Liver (tissue), 7 donors: ENCODE measurements at regions not wholly inside any gene's neighbourhood (a gene's known extent, or its start where the extent isn't known, plus 50 kb on each side); places are given as distances from the start of the nearest gene placed in this dataset.

Source experiments
- DNase-seq: peaks from one replicate; pipeline ENCODE4 v3.0.0-alpha.2; 2017; ENCODE audit warnings: low spot score
- H3K27ac ChIP-seq, 2 donors: one replicate each; pipeline ENCODE4 v1.7.0; 2013; ENCODE audit warnings: inconsistent platforms in 2 of 2, low read length in 2 of 2, control low read depth in 1 of 2, low read depth in 1 of 2, mild to moderate bottlenecking in 1 of 2
- H3K27me3 ChIP-seq, 4 donors: one replicate each; pipeline versions ENCODE4 v1.6.1 to v1.7.0; 2013; ENCODE audit warnings: low read length in 3 of 4, inconsistent platforms in 1 of 4, mild to moderate bottlenecking in 1 of 4, moderate library complexity in 1 of 4; ENCODE audit not compliant: control insufficient read depth in 4 of 4, insufficient read depth in 4 of 4
- H3K36me3 ChIP-seq, 4 donors: one replicate each; pipeline versions ENCODE4 v1.6.1 to v1.7.0; 2013; ENCODE audit warnings: low read length in 3 of 4, mild to moderate bottlenecking in 3 of 4, low read depth in 1 of 4, moderate library complexity in 1 of 4; ENCODE audit not compliant: control insufficient read depth in 4 of 4, insufficient read depth in 3 of 4
- H3K4me1 ChIP-seq, 4 donors: one replicate each; pipeline versions ENCODE4 v1.6.1 to v1.7.0; 2013; ENCODE audit warnings: low read length in 3 of 4, mild to moderate bottlenecking in 3 of 4, moderate library complexity in 1 of 4; ENCODE audit not compliant: control insufficient read depth in 4 of 4, insufficient read depth in 4 of 4
- H3K4me3 ChIP-seq, 3 donors: one replicate each; pipeline versions ENCODE4 v1.6.1 to v1.7.0; 2013; ENCODE audit warnings: low read length in 3 of 3, control low read depth in 1 of 3, low read depth in 1 of 3, mild to moderate bottlenecking in 1 of 3
- H3K9ac ChIP-seq, 2 donors: one replicate each; pipeline ENCODE4 v1.7.0; 2013; ENCODE audit warnings: low read length in 2 of 2, mild to moderate bottlenecking in 2 of 2, moderate library complexity in 2 of 2, control low read depth in 1 of 2, low read depth in 1 of 2
- H3K9me3 ChIP-seq, 4 donors: one replicate each; pipeline versions ENCODE4 v1.6.1 to v1.7.0; 2013; ENCODE audit warnings: low read length in 3 of 4; ENCODE audit not compliant: control insufficient read depth in 4 of 4
- EGR1 ChIP-seq, 2 donors: IDR thresholded peaks; 2 replicates each; pipeline ENCODE4 v1.6.1; 2016 to 2018; ENCODE audit warnings: antibody characterized with exemption in 2 of 2, low read depth in 2 of 2
- FOXA1 ChIP-seq: IDR thresholded peaks from 2 replicates; pipeline ENCODE4 v1.6.1; 2016; ENCODE audit warnings: antibody characterized with exemption
- FOXA2 ChIP-seq: IDR thresholded peaks from 2 replicates; pipeline ENCODE4 v1.6.1; 2016; ENCODE audit warnings: antibody characterized with exemption
- GABPA ChIP-seq, 2 donors: IDR thresholded peaks in 1 of 2; conservative IDR thresholded peaks in 1 of 2; 2 replicates each; pipeline ENCODE4 v1.6.1; 2016; ENCODE audit warnings: antibody characterized with exemption in 2 of 2, mild to moderate bottlenecking in 1 of 2, moderate library complexity in 1 of 2
- HNF4A ChIP-seq, 2 donors: conservative IDR thresholded peaks; 2 replicates each; pipeline ENCODE4 v1.6.1; 2016; ENCODE audit warnings: antibody characterized with exemption in 2 of 2, mild to moderate bottlenecking in 2 of 2
- HNF4G ChIP-seq: IDR thresholded peaks from 2 replicates; pipeline ENCODE4 v1.6.1; 2016; ENCODE audit warnings: antibody characterized with exemption
- JUND ChIP-seq, 2 donors: IDR thresholded peaks; 2 replicates each; pipeline ENCODE4 v1.6.1; 2016; ENCODE audit warnings: antibody characterized with exemption in 2 of 2
- MAX ChIP-seq: IDR thresholded peaks from 2 replicates; pipeline ENCODE4 v1.6.1; 2016; ENCODE audit warnings: antibody characterized with exemption
- NR2F2 ChIP-seq: IDR thresholded peaks from 2 replicates; pipeline ENCODE4 v1.6.1; 2016; ENCODE audit warnings: antibody characterized with exemption
- RAD21 ChIP-seq, 2 donors: IDR thresholded peaks; 2 replicates each; pipeline ENCODE4 v1.6.1; 2016; ENCODE audit warnings: antibody characterized with exemption in 2 of 2, mild to moderate bottlenecking in 2 of 2
- RXRA ChIP-seq, 2 donors: IDR thresholded peaks; 2 replicates each; pipeline ENCODE4 v1.6.1; 2017 to 2018; ENCODE audit warnings: antibody characterized with exemption in 2 of 2, mild to moderate bottlenecking in 1 of 2
- ZBTB33 ChIP-seq: IDR thresholded peaks from 2 replicates; pipeline ENCODE4 v1.6.1; 2016; ENCODE audit warnings: antibody characterized with exemption
- WGBS: extraction: QIAGEN DNeasy Blood & Tissue Kit; methylation state at CpG from one replicate; pipeline ENCODE4 v1.1.7; 2013; 5-methylcytosine and 5-hydroxymethylcytosine counted together
- donor health status: healthy.
- donor health status: healthy.
- donor health status: healthy.
- donor health status: healthy.

GRCh38 chr13:107034236-107034872, 466.4 kb upstream of the ARGLU1 start (continued):
- TF ChIP-seq MAX (no peak), RAD21 (IDR thresholded peaks at IDR 0.05) (no peak), JUND (IDR thresholded peaks at IDR 0.05) (no peak), HNF4G (no peak), ZBTB33 (no peak)

- WGBS, result 69% methylated on average over 2 of the region's 2 CpGs
- DNase-seq, result no peak
These were observed 463.8 kb upstream of the ARGLU1 start for GRCh38 chr13:107031716-107032115.

GRCh38 chr13:107028751-107029150, 460.8 kb upstream of the ARGLU1 start:
- no peaks in the 10 kb centered on the region for H3K36me3 ChIP-seq
- no peak overlapping the region for H3K4me3 ChIP-seq
- WGBS, result 75% methylated on average over 8 of the region's 8 CpGs
- no peaks in the 10 kb centered on the region for H3K4me1 ChIP-seq
- H3K27ac ChIP-seq, result no peak overlapping the region
- DNase-seq, result no peak
- H3K27me3 ChIP-seq, result no peaks in the 10 kb centered on the region
- H3K9ac ChIP-seq, result no peak overlapping the region
- H3K9me3 ChIP-seq, result no peaks in the 10 kb centered on the region
- no peak for TF ChIP-seq HNF4G
- TF ChIP-seq EGR1 (IDR thresholded peaks at IDR 0.05; ENCODE audit: low read depth in 2 of 2), result no peak
- peak; percentile 93 for TF ChIP-seq NR2F2
- TF ChIP-seq ZBTB33, result no peak
- no peak for TF ChIP-seq HNF4A (conservative IDR thresholded peaks at IDR 0.05)
- no peak for TF ChIP-seq FOXA2
- no peak for TF ChIP-seq GABPA (IDR thresholded peaks at IDR 0.05 in 1 of 2, conservative IDR thresholded peaks at IDR 0.05 in 1 of 2)
- no peak for TF ChIP-seq FOXA1
- peak in 1 of 2 donors; percentile 5 for TF ChIP-seq RAD21 (IDR thresholded peaks at IDR 0.05)
- TF ChIP-seq MAX, result no peak
- TF ChIP-seq RXRA (IDR thresholded peaks at IDR 0.05), result peak in 1 of 2 donors; percentile 20

More at GRCh38 chr13:107031716-107032115, 463.8 kb upstream of the ARGLU1 start:
- H3K36me3 ChIP-seq, result no peaks in the 10 kb centered on the region
- H3K27ac ChIP-seq, result no peak overlapping the region
- H3K9me3 ChIP-seq, result no peaks in the 10 kb centered on the region
- no peaks in the 10 kb centered on the region for H3K4me1 ChIP-seq
- no peaks in the 10 kb centered on the region for H3K27me3 ChIP-seq
- TF ChIP-seq NR2F2 (no peak), EGR1 (IDR thresholded peaks at IDR 0.05; ENCODE audit: low read depth in 2 of 2) (no peak)
- no peak overlapping the region for H3K9ac ChIP-seq
- H3K4me3 ChIP-seq, result no peak overlapping the region
